GM19372 (cell line): ENCODE measurements at regions not wholly inside any gene's neighbourhood (a gene's known extent, or its start where the extent isn't known, plus 50 kb on each side); places are given as distances from the start of the nearest gene placed in this dataset.
A peak's percentile ranks its signal among the peaks of the same experiment; 100 is the strongest.
"Not testable (repeated sequence)": the region's sequence is repeated elsewhere in the genome, so short reads cannot be mapped to it uniquely, and the experiment has no call there.

Source experiments
- ATAC-seq: cut with Tn5 transposase; IDR thresholded peaks from one replicate; pipeline ENCODE4 v1.9.1; 2021; ENCODE audit warnings: mild to moderate bottlenecking, low read depth, moderate library complexity; ENCODE audit not compliant: unreplicated experiment

DNA sequence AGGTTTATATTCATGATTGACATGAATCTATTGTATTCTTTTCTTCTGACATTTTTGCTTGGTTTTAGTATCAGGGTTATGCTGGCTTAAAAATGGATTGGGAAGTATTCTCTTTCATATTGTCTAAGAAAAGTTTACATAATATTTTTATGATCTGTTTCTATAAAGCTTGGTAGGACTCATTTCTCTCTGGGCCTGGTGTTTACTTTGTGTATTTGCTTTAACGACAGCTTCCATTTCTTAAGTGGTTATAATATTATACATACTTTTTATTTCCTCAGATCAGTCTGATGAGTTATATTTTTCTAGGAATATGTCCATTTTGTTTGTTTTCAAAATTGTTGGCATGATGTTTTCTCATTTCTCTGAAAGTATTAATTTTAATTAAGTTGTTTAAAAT is 117.9 kb upstream of the IL12A start:
- ATAC-seq: no peak

DNA sequence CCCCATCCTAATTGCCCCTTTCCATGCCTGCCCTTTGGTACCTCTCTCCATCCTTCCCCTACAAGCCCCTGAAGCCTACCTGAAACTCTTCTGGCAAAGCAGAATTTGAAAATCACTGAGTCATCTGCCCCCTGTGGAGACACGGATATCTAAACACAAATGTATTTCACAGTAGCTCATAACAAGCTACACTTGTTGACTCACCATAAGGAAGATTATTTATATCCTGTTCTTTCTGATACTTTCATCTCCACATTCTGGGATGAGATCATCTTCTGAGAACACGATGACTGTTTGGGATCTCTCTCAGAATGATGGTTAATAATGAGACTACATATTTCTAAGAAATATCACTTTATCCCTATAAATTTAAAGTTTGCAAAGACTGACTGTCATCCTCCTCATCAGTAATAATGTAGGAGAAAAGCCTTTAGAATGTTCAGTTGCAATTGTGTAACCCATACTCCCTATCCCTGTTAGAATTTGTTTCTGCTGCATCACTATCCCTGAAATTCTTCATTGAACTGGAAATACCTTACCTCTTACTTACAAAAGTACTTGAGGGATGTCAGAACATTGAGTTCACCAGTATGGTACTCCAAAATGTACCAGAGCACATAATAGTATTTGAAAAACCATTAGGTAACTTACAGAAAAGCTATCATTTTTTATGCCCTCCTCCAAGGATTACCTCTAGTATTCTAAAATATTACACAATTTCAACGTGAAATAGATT is 116.1 kb upstream of the IL12A start:
- ATAC-seq: no peak

DNA sequence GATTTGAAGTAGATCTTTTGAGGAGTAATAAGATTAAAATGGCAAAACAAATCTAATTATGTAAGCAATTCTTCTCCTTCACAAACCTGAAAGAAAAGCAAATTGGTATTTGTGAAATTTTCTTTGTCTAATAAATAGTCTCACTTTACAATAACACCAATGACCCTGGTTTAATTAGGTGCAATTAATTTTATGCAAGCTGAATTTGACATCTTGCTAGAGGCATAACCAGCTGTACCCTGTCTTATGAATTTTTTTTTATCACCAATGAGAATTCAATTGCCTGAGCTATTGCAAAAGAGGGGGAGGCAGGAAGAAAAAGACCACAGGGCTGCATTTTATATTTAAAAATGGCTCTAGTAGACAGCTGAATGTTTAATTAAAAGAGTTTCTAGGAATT is 113.5 kb upstream of the IL12A start:
- no peak for ATAC-seq

DNA sequence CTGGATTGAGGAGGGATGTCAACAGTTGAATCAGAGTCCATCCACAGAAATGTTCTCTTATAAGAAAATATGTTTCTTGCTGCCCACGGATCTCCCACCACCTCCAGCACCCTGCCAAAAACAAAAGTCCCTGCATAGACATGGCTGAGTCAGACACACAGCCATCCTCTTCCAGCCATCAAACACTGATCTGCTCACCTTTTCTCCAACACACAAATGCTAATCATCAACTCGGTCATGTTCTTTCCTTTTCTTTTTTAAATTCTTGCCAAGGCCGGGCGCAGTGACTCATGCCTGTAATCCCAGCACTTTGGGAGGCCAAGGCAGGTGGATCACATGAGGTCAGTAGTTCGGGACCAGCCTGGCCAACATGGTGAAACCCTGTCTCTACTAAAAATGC is 110.7 kb upstream of the IL12A start:
- no peak for ATAC-seq

DNA sequence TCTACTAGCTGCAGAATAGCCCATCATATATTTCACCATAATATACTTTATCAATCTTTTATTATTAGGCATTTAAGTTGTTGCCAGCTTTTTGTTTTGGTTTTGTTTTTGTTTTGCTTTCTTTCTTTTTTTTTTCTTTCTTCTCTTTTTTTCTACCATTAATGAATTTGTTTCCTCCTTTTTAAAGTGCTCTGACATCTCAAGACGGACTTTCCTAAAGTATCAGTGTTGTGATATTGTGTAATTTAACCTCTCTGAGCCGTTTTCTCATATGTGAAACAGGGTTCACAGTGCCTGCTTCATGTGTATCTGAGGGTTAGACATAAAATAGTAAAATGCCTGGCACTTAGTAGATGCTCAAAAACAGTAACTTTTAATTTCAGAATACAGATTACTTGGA is 109.5 kb upstream of the IL12A start:
- no peak for ATAC-seq

DNA sequence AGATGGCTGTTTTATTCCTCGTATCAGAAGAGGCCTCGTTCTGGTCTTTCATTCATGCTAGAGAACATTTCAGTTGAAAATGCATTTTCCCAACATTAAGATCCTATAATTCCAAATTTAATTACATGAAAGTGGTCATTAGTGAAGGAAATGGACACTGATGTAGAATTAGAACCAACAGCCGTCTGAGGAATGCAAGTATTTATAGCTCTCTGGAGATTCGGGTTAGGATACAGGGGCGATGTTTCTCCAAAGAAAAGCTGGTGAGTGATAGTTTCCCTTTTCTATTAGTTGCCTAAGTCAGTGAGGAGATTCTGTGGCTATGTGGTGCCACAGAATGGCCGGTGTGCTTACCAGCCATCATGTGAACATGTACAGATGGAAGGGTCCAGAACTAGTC is 109.0 kb upstream of the IL12A start:
- ATAC-seq: no peak

DNA sequence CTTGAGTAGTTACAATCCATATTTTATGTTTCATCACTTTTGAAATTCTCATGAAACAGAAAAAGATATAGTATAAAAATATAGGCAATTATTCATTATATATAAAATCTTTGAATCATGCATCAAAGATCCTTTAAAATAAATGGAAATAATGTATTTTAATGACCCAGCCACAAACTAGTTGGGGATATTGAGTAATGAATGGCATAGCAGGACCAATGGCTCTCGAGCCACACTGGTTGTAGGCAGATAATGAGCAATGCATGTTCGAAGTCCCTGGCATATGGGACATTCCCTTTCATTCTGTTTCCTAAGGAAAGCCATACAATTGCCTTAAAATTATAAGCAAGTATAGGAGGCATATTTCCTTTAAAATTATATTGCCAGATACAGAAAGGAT is 107.4 kb upstream of the IL12A start:
- no peak for ATAC-seq

DNA sequence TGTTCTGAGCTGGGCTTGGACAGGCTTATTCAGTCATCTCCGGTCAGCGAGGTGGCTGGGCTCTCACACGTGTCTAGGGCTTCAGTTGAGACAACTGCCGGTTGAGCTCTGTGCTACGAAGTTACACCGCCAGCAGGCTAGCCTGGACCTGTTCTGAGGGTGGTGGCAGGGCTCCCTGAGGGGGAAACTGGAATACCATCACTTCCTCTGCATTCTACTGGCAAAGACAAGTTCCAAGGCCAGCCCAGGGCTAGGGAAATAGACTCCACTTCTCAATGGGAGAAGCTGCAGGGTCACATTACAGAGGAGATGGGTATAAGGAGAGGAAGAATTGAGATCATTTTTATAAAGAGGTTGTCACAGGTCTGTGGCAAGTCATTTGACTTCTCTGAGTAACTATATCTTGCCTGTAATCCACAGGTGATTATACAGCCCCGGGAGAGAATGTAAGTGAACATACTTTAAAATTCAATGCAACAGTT is 106.8 kb upstream of the IL12A start:
- no peak for ATAC-seq

DNA sequence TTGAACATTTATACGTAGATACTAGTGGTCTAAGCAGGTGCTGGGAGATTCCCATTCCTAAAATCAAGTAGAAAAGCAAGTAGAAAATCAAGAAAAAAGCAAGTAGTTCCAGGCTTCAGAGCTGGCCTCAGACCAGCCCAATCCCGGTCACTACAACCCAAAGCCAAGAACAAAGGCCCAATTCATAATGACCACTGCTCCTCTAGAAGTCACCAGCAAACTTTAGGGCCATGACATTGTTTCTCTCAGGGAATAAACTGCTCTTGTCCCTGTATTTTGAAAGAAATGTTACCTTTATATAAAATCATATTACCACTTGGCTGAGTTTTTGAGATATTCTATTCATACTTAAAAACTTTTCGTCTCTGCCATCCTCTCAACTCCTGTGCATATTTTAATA is 106.3 kb upstream of the IL12A start:
- no peak for ATAC-seq

DNA sequence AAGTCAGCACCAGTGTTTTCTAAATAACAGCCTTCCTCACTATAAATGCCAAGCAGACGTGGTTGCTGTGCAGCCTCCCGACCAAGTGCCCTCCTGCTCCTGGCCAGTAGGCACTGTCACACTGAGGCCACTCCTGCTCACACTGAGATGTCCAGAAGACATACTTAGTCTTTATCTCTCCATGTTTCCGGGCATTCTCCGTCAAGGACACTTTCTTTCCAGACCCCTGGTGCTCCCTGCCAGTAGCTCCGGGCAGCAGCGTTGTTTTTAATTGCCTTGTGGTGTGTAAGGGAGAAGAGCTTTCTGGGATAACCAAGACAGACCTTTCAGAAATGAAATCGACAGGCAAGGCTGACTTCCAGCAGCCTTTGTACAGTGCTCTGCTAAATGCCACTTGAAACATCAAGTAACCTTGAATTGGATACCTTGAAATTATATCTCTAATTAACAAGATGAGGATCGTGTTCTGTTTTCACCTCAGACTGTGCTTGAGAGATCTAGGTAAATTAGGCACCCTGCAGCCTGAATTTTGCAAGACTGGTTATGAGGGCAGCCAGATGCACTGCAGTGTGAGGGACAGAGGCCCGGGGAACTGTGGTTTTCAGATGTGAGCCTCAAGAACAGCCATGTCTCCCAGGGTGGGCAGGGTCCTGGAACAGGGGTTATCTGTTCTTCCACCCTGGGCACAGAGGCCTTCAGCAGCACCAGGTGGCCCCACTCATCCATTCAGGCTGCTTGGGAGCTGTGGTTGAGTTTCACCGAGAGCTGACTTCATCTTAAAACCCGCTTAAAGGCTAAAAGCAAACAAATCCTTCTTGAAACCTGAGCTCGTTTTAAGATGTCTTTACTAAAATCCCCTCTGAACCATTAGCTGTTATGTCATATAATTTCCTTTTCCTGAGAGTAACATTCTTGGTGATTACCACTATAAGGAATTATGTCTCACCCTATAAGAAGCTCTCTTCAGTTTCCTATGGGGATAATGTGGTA is 105.5 kb upstream of the IL12A start:
- ATAC-seq: no peak

DNA sequence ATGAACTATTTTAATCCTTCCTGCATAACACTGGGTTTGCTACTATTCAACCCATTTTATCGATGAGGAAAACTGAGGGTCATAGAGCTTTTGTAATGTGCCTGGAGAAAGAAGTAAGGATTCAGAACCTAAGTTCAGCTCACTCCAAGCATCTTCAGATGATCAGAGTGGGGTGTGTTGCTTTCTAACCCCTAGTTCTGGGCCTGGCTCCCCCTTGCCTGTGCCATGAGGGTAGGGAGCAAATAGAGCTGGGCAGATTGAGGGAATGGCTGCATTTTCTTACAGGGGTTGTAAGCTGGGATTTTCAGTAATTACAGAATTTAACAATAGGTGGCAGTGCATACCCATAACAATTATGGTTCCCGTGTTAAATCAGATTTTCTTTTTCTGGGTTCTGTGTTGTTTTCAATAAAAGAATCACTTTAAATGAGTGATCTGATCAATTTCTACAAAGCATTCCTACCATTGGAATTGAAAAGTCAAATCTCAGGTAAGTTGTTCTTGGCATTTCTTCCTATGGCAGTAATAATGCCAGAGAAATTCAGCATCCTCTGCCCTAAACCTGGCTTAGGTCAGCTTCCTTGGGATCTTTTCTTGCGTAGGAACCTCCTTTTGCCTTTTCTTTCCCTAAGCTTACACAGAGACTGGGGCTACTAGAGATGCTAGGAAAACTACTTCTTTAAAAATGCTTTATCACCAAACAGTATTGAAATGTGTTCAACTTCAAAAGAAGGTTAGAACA is 103.8 kb upstream of the IL12A start:
- peak; percentile 54 for ATAC-seq

DNA sequence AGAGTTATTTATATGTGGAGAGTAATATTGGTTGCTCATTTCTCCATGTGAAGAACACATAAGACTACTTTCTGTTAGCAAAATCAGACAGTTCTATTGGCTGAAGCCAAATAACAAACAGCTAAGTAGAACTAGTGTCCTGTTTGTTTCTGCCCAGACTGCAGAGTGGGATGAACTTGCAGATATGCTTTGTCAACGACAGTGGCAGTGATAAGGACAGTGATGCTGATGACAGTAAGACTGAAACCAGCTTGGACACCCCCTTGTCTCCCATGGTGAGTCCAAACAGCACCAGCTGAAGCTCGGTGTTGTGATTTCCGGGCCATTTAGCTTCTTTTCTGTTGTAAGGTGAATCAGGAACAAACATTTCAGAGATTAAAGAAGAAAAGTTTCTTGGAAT is 102.6 kb upstream of the IL12A start:
- ATAC-seq: no peak

DNA sequence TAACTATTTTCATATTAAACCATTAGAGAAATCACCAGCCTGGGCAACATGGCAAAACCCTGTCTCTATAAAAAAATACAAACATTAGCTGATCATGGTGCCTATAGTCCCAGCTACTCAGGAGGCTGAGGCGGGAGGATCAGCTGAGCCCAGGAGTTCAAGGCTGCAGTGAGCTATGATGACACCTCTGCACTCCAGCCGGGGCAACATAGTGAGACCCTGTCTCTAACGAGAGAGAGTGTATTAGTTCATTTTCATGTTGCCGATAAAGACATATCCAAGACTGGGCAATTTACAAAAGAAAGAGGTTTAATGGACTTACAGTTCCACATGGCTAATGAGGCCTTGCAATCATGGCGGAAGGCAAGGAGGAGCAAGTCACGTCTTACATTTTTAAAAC is 102.1 kb upstream of the IL12A start:
- not testable (repeated sequence) for ATAC-seq

DNA sequence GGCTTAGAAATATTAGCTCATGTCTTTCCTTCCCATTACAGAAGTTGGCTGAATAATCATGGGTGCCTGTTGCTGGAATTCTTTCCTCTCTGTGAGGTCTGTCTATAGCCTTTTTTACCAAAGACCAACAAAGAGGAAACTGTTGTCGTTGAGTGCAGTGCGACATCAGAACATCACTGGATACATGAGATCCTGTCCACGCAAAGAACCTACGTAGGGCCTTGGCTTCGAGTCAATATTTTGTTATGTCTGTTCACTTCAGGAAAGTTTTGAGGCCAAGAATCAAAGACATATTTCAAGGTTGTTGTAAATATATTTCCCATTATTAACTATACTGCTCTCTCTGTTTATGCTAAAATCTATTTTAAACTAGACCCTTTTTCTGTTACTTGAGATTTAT is 101.5 kb upstream of the IL12A start:
- ATAC-seq: no peak

DNA sequence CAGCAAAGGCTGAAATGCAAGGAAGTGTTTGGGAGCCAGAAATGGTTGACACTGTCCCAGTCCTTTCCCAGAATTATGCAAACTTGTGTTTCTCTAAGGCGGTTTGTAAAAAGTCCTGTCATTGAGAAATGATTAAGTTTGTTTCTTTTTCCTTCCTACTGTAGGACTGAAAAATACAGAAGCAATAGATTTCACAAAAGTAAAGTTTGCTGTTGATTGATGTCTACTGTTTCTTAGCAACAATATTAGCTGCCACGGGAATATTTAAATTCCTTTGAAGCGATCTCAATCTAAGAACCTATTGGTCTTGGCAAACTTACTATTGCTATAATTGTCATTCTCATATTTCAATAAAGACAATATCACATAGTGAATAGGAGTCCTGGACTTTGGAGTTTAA is 100.7 kb upstream of the IL12A start:
- no peak for ATAC-seq

DNA sequence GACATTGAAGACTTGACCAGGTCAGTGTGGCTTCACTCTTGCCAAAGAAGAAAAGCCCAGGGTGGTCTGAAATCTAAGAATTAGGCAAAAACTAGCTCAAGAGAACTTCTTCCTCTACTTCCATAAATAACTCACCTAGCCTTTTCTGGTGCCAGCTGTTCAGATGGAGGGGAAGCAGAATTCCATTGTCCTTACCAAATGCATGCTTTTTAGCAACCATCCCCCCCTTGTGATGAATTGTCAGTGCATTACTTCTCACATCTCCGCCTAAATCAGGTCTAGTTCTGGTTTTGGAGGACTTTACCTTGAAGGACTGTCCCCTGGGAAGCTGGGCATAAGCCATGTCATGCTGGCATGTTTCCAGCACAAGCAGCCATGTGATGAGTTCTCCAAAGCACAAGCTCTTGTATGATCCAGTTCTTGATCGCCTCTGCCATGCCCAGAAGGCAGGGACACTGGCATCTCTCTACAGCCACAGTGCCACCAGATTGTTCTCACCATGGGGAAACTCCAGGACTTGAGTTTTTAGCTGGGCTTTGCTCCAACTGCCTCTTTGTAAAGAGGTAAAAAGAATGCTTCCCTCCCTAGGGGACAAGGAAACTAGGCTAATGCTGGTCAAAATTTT is 96.4 kb upstream of the IL12A start:
- ATAC-seq: no peak

DNA sequence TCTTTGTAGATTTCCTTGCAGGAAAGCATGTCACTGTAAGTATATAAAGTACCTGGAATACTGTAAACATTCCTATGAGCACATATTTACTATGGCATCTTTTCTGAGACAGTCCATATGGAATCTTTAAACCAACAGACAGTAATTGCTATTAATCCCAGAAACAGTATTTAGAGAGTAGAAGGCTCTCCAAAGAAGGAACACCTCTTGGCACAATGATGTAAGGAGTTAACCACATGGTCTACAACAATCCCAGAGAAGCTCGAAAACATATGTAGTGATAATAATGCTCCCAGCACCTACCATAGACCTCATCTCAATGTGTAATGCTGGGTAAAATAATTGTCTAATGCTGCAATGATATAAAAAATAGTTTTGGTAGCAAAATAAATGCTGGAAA is 95.8 kb upstream of the IL12A start:
- ATAC-seq: no peak

DNA sequence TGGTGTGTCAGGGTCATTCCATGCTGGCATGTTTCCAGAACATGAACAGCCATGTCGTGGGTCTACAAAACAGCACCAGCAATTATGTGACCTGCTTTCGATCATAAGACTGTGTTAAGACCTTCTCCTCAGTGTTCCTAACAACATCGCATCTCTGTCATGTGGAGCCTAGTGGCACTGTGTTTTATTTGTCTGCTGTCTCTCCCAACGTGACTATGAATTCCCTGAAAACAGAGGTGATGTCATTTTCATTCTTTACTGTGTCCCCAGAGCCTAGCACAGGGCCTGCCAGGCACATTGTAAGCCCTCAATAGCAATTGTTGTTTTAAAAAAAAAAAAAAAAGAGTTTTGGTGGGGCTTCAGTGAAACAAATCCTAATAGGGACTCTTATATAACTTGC is 94.2 kb upstream of the IL12A start:
- ATAC-seq: no peak

DNA sequence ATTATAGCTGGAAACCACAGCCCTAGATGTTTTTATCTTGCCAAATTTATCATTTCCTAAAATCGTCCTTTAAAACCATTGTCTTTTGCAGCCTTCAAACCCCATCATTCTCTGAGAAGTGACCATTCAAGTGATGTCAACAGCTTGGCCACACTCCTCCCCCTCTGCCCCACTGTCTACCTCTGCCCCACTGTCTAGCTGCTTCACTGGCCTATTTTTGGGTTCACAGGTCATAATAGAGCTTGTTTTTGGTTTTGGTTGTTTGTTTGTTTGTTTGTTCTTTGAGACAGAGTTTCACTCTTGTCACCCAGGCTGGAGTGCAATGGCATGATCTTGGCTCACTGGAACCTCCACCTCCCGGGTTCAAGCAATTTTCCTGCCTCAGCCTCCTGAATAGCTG is 93.2 kb upstream of the IL12A start:
- ATAC-seq: no peak

DNA sequence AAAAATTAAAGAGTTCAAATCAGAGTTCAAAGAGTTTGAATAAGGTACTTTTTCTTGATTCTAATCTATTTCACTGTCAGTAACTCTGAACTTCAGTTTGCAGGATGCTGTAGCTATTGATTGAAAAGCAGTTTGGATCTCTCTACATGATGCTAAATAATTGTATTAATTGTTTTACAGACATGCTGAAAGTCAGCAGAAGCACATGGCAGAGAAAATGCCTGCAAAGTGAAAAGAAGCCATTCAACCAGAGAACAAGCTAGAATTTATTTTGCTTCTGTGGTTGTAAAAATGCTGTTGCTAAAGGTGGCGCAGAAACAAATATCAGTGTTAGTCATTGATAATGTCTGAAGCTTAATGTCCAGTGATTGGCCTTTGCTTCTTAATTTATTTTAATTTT is 92.1 kb upstream of the IL12A start:
- no peak for ATAC-seq
